ENCODE measurements at regions not wholly inside any gene's neighbourhood (a gene's known extent, or its start where the extent isn't known, plus 50 kb on each side); places are given as distances from the start of the nearest gene placed in this dataset.
"Not testable (repeated sequence)": the region's sequence is repeated elsewhere in the genome, so short reads cannot be mapped to it uniquely, and the experiment has no call there.

DNA sequence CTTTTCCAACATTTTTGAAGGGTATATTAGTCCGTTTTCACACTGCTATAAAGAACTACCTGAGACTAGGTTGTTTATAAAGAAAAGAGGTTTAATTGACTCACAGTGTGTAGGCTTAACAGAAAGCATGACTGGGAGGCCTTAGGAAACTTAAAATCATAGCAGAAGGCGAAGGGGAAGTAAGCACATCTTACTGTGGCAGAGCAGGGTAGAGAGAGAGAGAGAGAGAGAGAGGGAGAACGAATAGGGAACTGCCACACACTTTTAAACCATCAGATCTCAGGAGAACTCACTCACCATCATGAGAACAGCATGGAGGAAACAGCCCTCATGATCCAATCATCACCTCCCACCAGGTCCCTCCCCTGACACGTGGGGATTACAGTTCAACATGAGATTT, 420.3 kb downstream of the SOCS6 start:
- no peak for DNase-seq

DNA sequence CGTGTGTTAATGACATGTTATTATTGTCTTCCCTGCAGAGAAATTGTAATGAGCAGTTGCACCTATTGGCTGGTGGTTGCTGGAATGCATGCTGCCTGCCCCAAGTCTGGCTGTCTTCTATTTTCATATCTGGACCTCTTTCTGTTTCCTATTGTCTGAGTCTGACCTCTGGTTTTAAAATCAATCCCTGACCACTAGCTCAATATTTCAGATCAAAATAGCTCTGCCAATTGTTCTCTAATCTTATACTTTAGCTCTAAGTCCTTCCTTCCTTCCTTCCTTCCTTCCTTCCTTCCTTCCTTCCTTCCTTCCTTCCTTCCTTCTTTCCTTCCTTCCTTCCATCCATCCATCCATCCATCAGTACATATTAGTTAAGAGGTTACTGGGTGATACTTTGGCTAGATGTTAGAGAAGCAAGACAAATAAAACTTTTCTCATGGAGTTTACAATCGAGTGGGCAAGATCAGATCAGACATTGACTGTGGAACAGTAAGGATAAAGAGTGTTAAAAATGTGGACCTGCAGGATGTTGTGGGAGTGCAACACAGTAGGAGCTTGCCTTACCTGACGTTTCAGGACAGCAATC, 417.1 kb downstream of the SOCS6 start:
- no peak for DNase-seq

DNA sequence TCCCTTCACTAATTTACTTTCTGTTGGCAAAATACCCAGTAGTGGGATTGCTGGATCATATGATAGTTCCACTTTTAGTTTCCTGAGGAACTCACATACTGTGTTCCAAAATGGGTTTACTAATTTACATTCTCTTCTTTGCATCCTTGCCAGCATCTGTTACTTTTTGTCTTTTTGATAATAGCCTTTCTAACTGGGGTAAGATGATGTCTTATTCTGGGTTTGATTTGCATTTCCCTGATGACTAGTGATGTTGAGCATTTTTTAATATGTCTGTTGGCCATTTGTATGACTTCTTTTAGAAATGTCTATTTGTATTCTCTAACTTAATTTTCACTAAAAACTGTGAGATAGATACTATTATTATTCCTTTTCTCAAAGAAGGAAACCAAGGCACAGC, 411.7 kb downstream of the SOCS6 start:
- DNase-seq, result no peak

DNA sequence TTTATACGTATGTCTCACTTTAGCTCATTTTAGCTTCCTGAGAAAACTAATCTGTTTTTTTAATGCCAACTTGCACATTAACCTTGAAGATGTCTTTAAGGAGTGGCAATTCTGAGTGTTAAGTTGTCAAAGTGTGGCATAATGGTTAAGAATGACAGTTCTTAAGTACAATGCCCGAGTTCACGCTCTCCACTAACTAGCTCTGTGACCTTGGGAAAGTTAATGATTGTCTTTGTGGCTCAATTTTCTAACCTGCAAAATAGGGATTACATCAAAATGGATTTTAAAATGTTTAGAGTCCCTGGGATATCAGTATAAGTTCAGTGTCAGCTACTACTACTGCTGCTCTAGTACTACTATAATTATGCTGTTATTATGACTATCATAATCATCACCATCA, 409.7 kb downstream of the SOCS6 start:
- DNase-seq, result no peak

DNA sequence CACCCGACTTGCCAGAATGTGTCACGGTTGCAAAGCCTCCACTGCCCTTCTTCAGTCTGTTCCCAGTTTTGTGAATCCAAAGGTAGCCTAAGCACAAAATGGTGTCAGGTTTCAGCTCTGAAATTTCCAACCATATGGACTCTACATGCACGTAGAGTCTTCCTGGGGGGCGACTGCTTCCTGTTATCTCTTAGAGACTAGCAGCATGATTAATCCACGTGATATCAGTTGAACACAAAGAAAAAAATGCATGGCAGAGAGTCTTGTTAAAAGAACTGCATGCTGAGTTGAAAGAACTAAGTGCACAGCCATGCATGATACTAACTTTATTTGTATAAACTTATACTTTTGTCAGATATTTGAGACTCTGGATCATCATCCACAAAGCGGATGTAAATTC, 404.4 kb downstream of the SOCS6 start:
- no peak for DNase-seq

DNA sequence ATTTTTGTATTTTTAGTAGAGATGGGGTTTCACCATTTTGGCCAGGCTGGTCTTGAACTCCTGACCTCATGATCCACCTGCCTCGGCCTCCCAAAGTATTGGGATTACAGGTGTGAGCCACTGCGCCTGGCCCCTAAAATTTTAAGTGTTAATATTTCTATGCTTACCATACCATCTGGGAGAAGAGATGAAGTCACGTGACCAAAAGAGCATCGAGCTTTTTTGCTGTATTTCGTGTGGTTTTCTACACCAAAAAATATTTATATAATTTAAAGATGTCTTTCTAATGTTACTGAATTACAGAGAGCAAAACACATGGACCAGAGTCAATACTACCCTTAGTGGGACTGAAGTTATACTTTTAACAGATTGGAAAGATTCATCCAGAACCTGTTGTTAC, 400.9 kb downstream of the SOCS6 start:
- not testable (repeated sequence) for DNase-seq

DNA sequence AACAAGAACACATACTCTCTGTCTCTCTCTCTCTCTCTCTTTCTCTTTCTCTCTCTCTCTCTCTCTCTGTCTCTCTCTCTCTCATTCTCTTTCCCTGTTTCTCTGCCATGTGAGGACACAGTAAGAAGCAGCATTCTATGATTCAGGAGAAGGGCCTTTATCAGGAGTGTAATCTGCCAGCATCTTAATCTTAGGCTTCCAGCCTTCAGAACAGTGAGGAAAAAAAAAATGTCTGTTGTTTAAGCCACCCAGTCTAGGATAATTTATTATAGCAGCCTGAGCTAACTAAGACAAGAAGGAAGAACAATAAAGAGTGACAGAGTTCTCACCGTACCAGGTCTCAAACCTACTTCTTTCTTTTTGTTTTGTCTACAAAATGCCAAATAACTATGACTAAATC, 399.4 kb downstream of the SOCS6 start:
- no peak for DNase-seq

DNA sequence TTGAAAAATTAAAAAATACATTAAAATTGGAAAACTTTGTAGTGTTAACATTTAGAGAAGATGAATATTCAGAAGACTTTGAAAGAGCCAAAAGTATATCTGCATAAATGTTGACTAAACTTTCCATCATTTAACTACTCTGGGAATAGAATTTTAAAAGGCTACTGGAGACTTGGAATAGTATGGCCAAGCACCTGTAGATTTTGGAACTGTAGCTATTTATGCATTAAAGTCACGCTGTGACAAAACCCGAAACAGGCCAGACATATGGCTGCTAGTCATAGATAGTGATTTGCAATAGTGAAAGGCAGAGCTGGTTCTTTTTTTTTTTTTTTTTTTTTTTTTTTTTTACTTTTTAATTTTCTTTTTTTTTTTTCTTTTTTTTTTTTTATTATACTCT, 396.0 kb downstream of the SOCS6 start:
- DNase-seq, result no peak

DNA sequence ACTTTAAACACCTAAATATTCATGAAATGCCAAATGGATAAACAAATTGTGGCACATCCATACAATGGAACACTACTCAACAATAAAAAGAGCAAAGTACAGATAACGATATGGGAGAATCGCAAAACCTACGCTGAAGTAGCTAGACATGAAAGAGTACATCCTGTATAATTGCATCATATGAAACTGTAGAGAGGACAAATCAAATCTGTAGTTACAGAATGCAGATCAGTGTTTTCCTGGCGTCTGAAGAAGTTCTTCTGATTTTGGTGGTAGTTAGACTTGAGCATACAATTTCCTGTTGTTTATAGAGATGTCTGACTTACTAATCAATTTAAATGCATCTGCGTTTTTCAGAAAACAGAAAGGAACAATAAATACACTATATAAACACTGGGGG, 394.4 kb downstream of the SOCS6 start:
- DNase-seq, result no peak

DNA sequence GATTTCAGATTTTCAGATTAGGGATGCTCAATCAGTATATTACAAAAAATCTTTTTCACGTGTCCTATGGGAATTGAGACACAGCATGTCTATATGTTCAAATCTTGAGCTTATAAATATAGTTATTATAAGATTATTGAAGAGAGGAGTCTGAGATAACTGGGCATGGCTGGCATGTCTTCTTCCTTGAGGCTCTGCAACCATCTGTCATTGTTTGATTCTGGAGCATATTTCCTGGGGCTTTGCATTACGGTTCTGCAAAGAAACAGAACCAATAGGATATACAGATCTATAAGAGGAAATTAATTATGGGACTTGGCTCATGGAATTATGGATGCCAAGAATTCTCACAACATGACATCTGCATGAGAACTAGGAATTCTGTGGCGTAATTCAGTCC, 386.1 kb downstream of the SOCS6 start:
- no peak for DNase-seq

DNA sequence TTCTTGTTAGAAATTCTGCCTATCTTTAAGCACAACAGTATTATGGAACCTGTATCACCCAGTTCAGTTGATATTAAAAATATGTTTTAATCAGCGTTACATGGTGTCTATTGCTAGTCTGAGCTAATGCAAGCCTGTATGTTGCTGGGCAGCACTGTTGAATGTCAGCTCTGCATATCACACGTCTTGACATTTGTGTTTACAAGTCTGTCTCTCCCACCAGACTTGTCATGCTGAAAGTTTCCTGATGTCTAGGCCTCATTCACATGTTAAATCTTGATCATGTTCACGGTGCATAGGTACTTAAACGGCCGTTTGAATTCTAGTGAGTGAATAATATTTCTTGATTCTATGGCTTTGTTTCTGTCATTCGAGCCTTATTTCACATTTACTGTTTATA, 385.0 kb downstream of the SOCS6 start:
- DNase-seq, result no peak

DNA sequence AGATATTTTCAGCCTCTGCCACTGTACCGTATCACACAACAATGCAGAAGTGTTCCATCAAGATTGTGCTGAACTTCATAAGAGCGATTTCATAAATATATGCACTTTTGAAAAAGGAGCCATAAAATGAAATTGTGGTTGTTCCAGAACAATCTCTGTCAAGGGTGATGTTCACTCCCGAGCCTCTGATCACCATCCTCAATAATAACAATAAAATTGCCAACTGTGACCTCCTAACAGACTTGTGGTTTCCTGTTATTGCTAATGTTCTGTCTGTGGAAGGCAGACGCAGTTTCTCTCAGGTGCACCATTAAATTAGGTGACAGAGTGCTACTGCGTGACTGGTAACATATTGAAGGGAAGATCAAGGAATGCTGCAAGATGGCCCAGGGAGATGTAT, 383.7 kb downstream of the SOCS6 start:
- DNase-seq, result no peak

DNA sequence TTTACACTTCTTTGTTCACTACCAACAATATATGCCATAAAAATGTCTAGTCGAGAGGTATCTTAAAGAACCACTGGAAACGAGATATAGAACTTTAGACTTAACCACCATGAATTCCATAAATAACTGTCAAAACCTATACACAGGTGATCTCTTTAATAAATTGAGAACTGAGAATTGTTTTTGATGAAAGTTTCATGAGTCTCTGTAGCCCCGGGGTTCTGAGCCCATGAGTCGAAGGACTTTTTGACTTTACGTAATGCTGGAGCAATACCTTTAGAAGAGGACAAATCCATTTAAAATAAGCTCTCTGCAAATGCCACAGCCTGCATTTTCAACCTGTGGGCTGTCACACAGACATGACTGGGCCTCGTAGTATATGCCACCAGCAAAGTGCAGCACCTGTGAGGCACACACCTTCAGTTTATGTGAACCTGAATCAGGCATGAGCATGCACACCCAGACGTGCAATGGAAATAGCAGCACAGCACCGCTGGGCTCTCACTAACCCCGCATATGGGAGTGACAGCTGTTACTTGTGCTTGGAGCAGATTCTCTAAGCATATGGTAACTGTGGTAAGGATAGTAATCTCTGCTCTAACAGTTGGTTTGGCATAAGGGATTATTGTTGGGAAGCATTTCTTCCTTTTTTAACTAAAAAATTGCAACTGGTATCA, 383.2 kb downstream of the SOCS6 start:
- DNase-seq, result no peak

DNA sequence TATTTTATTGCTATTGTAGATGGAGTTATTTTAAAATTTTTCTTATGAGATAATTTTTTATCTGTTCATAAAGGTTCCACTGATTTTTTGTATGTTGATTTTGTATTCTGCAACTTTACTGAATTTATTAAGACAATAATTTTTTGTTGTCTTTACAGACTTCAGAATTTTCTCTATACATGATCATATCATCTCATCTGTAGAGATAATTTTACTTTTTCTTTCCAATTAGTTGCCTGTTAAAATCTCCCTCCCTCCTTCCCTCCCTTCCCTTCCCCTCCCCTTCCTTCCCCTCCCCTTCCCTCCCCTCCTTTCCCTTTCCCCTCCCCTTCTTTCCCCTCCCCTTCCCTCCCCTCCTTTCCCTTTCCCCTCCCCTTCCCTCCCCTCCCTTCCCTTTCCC, 378.1 kb downstream of the SOCS6 start:
- no peak for DNase-seq

DNA sequence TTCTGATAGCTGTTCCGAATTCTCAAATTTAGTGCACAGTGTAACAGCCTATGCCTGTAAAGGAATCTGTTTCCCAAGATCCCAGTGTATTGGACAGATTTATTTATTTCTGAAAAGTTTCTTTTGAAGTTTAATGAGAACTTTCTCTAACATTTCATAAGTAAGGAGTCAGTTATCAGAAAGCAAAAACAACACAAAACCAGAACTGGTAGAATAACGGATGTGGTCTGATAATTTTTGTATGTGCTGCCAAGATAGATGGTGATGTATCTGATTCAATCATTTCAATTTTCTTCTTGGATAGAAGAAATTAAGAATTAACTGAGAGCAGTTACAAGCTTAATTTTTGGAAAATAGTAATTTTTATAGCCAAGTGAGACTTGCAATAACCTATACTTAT, 374.3 kb downstream of the SOCS6 start:
- no peak for DNase-seq

DNA sequence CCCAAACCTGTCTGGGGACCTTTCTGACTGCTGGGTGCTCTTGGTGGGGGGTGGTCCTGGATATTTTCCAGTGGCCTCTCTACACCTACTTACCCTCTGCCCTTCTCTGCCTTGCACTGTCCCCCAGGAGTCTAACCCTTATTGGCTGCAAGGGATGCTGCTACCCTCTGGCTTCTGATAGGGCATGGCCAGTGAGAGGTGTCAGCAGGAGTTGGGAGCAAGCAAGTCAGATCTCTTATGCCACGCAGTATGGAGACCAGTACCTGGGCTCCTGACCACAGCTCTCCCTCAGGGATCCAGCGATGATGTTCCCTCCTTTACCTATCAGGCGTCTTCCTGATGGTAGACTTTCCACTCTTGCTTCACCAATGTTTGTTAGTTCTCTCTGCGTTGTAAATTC, 373.7 kb downstream of the SOCS6 start:
- no peak for DNase-seq

DNA sequence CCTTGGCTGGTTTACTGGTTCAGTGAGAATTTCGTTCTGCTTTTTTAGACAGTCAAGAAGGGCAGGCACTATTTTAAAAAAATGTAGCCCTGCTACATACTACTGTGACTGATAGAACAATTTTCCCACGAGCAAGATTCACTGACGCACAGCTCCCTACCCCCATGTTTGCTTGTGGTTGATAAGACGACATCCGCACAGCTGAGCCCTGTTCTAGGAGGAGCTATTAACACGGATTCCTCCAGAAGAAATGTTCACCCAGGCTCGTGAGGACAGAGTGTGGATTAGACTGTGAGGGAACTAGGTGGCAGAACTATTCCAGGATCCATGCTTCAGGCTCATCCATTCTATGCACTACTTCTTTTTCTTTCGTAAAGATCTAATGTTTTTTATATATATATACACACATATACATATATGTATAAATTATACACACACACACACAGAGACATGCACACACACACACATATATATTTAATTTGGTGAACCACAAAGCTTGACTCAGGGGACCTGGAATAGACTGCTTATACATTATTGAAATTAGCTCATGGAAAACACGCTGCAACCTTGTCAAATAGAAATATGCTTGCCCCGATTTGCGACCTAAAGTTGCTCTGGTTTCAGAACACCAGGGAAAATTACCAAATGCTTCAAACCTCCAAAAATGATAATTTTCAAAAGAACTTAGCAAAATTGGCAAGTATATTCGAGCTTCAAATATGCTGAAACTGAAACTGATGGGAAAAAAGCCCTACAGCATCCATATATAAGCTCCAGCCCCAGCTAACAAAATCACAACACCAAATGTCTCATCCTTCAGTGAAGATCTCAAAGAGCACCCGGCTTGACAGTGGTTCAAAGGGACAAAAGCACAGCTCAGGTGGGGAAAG, 370.4 kb downstream of the SOCS6 start:
- no peak for DNase-seq

DNA sequence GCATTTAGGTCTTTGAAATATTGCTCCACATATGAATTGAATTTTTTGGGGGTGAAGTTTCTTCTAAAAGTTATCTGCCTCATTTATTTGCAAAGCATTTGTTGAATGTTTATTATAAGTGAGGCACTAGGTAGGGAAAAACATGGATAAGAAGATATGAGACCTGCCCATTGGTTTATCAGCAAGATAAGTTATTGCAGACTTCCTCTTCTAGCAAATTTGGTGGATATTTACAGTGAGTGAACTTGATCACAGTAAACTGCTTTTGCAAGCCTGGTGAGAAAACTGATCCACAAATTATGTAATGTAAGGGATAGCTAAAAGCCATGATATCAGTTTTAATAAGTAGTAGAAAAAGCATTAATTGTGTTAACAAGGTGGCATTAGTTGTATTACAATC, 364.8 kb downstream of the SOCS6 start:
- no peak for DNase-seq

DNA sequence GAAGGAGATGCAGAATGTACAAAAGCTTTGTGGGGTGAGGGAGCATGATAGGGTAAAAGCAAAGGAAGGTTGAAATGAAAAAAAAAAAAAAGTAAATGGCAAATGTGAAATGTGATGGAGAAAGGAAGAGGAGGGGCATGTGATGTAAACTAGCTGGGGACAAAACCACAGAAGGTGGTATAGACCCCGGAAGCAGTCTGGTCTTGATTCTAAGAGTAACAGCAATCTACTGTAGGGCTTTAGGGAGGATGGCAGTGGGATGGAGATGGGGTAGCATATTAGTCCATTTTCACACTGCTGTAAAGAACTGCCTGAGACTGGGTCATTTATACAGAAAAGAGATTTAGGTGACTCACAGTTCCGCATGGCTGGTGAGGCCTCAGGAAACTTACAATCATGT, 362.0 kb downstream of the SOCS6 start:
- no peak for DNase-seq

DNA sequence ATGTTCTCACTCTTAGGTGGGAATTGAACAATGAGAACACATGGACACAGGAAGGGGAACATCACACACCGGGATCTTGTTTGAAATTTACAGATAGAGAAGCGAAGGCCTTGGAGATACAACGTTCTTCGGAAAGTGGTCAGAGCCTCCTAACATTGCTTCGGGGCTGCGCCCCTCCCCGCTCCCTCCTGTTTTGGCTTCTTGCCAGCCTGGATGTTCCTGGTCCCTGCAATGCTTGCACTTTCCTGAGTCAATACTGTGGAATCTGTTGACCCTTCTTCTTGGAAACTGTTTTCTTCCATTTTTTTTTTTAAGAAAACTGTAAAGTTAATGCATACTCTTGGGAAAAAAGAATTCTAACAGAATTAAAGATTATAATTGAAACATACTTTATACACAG, 360.8 kb downstream of the SOCS6 start:
- no peak for DNase-seq

DNA sequence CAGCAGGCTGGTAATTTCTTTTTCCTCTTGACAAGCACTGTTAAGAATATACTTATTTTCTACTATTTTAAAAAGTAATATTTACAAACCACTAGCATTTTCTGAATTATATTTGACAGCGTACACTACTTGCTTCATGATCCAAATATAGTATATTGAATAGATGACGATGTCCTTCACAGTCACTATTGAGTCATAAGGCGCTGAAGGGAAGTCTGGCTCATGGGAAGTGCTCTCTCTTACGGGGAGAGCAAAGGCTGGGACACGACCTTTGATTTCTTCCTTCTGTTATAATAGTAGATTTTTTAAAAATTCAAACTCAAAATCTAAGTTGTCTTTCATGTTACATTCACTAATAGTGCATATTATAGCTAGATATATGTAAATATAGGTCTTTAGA, 357.1 kb downstream of the SOCS6 start:
- no peak for DNase-seq

DNA sequence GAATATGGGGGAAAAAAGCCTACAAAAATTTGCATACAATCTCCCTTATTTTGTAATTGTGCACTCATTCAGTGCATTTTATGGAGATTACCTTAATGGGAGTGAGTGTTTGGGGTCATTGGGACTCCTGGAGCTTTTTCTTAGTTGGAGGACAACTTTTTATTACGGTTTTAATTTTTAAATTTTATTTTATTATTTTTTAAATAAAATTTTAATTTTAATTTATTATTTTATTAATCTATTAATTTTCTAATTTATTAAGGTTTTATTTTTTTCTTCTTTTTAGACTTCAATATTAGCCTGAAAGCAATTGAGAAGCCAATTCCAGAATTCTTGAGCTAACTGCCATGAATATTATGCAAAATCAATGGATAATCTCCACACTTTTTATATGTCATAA, 355.0 kb downstream of the SOCS6 start:
- no peak for DNase-seq

DNA sequence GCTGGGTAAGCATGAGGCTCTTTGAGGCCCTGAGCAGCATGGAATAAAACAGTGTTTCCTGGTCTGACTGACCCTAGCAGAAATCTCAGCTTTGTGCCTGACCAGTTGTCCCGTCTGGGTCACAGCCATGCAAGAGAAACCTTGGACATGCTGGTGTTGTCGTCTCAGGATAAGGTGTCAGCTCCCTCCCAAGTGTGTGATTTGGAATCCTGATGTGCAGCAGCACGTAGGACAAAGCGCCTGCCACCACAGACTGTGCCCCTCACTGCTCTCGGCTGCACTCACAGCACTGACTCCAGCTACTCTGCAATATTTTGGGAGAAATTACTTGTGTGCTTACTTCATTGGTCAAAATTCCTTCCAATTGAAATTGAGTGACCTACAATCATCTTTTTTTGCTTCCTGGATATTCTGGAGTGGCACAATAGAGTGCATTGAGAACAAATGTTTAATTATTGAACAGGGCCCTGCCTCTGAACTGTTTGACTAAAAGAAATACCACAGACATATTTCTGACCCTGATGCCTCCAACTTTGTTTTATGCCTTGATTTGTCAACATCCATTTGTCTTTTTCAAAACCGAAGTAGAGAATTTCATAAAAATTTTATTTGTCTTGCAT, 352.4 kb downstream of the SOCS6 start:
- DNase-seq, result no peak

DNA sequence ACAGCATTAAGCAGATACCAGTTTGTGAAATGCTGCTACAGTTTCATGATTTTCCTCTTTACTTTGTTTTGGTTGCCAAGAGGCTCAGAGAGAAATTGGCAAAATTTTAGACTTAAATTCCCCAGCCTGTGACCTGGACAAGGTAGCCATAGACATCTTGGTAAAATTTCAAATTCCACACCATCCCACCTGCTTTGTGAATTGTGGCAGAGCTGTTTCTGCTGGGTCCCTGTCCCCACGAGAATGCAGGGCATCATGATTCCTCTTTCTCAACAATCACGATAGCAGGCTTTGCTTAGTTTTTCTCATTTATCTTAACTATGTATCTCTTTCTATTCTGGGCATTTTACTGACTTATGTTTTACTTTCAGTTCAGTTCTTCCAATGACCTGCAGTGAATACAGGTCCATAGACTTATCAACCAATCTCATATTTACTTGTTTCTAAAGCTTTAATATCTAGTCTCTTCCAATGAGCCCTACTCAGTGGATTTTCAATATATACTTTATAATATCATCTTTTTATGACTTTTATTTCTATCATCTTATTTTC, 351.6 kb downstream of the SOCS6 start:
- no peak for DNase-seq

Measured in T1000 (cell line).